22Rv1 (cell line): ENCODE measurements at regions not wholly inside any gene's neighbourhood (a gene's known extent, or its start where the extent isn't known, plus 50 kb on each side); places are given as distances from the start of the nearest gene placed in this dataset.

Source experiments
- ZFX ChIP-seq: fragments of 450-650 bp; IDR thresholded peaks from 2 replicates; pipeline ENCODE4 v1.6.1; 2017; ENCODE audit warnings: antibody characterized with exemption, borderline replicate concordance
- TF ChIP-seq, protein P1 (sequence below): fragments of 450-650 bp; IDR thresholded peaks from 2 replicates; pipeline ENCODE4 v1.5.1; 2017; ENCODE audit warnings: mild to moderate bottlenecking

DNA sequence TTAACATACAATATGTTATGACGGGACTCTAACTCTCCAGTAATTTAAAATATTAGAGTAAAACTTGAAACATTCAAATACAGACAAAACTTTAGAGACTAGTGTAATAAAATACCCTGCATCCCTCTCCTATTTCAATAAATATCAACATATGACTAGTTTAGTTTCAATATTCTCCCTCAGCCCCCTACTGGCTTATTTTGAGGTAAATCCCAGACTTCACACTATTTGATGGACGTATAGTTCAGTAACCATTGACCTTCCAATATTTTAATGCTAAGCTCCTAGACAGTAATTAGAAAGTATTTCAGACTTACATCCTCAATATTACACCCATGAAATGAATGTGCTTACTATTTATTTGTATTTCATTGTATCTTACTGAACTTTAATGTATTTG lies 180.7 kb upstream of the STARD13 start:
- TF ChIP-seq, protein P1, sequence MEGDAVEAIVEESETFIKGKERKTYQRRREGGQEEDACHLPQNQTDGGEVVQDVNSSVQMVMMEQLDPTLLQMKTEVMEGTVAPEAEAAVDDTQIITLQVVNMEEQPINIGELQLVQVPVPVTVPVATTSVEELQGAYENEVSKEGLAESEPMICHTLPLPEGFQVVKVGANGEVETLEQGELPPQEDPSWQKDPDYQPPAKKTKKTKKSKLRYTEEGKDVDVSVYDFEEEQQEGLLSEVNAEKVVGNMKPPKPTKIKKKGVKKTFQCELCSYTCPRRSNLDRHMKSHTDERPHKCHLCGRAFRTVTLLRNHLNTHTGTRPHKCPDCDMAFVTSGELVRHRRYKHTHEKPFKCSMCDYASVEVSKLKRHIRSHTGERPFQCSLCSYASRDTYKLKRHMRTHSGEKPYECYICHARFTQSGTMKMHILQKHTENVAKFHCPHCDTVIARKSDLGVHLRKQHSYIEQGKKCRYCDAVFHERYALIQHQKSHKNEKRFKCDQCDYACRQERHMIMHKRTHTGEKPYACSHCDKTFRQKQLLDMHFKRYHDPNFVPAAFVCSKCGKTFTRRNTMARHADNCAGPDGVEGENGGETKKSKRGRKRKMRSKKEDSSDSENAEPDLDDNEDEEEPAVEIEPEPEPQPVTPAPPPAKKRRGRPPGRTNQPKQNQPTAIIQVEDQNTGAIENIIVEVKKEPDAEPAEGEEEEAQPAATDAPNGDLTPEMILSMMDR, result no peak
- TF ChIP-seq ZFX, result no peak
